GM19099 (cell line): ENCODE measurements at regions not wholly inside any gene's neighbourhood (a gene's known extent, or its start where the extent isn't known, plus 50 kb on each side); places are given as distances from the start of the nearest gene placed in this dataset.
A peak's percentile ranks its signal among the peaks of the same experiment; 100 is the strongest.

ENCODE experiments used
- POLR2A ChIP-seq: IDR thresholded peaks from 3 replicates; pipeline ENCODE4 v1.6.1; 2011; ENCODE audit warnings: low read depth; ENCODE audit not compliant: insufficient read length; ENCODE audit errors: extremely low read depth

DNA sequence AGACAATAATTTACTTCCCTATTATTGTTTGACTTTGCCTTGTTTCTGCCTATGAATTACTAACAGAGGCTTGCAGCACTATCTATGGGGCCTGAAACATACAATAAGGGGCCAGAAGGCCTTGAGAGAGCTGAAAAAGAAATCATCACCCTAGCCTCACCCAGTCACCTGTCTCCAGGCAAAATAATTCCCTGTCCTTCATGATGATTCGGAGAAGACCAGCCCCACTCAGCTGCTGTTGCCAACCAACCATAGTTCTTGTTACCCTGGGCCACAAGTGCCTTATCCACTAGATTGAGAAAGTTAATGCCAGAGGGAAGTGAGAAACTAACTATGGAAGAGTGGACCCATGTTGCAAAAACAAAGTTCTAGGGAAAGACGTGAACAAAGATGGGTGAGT lies 97.1 kb downstream of the ARF6 start:
- no peak for TF ChIP-seq POLR2A

DNA sequence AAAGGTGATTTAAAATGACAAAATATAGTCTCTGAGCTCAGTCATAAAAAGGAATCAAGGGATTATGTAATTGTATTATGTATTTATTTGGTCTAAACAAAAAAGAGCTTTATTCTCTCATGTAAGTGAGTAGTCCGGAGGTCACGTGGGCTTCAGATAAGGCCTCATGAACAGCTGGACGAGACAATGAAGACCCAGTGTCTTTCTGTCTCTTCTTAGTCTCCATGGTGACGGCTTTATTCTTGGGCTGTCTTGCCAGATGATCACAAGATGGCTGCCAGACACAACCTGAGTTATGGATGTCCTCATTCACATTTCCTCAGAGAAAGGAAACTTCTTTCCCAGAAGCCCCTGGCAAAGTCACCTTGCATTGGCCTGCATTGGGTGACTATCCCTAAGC lies 98.6 kb downstream of the ARF6 start:
- no peak for TF ChIP-seq POLR2A

DNA sequence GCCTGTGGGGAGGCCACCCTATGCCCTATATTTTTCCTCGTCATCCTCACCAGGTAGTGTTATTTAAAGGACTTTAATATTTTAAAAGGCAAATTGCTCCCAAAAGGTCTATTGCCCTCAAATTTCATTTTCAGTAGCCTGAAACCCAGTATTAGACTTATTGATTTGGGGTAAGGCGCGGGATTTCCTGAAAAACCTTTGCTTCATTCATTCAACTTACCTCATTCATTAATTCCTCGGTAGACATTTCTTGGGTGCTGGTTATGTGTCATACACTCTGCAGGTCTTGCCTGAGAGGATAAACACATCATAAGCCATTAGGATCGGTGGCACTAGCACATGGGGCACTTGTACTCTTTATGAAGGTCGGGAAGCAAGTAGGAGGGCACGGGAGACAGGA lies 99.2 kb downstream of the ARF6 start:
- peak; percentile 14 for TF ChIP-seq POLR2A

DNA sequence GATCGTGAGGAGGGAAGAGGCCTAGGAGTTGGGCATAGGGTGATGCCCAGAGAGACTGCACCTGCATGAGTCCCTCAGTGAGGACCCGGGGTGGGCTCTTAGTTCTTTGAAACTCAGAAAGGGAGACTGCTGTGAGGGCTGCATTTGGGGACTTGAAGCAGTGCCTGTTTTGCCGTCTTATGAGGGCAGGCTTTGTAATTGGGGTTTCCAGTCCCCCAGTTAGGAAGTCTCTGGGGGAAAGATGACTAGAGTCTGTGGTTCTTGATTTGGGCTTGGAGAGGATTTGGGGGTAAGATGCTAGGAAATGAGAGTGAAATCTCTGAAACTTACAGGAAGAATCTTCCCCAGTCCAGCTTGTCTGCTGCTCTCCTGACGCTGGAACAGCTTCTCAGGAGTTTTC lies 99.6 kb downstream of the ARF6 start:
- no peak for TF ChIP-seq POLR2A

DNA sequence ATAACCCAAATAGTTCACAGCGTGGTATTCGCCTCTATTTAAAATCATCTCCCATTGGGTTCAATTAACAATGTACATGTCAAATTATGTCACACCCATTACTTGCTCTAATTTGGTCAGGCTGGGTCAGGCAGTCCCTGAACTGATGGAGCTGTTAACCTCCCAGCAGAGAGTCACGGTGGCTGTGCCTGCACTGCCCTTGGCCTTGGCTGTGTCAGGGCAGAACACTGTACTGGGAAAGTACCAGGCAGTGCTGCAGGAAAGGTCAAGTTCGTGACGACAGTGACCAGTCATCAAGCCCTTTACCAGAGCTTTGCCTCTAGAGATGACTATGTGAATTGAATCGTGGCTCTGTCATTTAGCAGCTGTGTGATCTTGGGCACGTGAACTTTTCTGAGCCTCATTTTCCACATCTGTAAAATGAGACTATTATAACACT lies 100.0 kb downstream of the ARF6 start:
- peak; percentile 56 for TF ChIP-seq POLR2A

DNA sequence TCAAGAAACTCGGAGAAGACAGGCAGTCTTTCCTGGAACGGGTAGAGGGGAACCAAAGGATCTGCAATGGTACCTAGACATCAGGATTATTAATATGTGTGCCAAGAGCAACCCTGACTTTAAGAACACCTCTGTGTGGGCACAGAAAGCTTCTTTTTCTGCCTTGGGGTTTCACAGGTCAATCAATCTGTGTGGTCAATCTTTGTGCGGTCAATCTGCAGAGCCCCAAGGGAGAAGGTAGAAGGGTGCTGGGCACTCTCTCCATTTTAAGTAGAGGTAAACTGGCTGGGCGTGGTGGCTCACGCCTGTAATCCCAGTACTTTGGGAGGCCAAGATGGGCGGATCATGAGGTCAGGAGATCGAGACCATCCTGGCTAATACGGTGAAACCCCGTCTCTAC lies 100.7 kb downstream of the ARF6 start:
- TF ChIP-seq POLR2A, result no peak

DNA sequence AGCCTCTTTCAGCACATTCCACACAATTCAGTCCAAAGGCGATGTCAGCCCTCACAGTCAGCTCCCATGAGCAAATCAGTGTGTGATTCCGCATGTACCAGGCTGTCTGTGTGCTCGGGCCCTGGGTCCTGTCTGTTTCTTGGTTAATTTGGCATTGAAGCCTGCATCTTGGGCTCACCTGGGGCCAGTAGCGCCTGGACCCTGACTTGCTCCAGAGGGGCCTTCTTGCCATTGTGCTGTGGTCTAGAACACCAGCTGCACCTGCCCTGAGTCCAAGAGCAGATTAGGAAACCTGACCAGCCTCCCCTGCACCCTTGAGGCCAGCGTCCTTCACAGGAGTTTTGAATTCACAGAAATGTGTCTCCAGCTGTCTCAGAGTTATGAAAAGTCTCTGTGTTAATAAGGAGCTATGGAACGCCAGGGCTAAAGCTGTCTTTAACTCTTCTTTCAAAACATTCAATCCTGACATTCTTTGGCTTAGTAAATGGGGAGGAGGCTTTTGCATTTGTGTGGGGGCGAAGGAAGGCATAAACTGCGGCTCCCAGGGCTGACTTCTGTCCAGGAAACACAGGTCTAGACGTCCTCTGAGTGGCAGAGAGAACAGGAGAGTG lies 102.2 kb downstream of the ARF6 start:
- TF ChIP-seq POLR2A, result no peak

DNA sequence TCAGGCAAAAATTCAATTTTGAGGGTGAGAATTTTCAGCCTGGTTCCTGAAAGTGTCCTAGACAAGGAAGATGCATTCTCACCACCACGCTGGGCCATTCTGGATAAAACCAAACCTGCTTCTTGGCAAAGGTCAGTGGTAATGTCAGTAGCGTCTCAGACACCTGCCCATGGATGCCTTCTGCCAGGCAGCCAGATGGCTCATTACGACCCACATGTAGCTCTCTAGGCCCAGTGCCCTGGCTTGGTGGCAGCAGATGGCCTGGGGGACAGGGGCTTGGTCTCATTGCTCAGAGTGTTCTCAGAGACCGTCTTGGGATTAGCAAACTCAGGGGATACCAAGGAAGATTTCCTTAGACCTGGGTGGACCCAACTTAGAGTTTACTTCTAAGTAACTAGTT lies 105.1 kb downstream of the ARF6 start:
- no peak for TF ChIP-seq POLR2A

DNA sequence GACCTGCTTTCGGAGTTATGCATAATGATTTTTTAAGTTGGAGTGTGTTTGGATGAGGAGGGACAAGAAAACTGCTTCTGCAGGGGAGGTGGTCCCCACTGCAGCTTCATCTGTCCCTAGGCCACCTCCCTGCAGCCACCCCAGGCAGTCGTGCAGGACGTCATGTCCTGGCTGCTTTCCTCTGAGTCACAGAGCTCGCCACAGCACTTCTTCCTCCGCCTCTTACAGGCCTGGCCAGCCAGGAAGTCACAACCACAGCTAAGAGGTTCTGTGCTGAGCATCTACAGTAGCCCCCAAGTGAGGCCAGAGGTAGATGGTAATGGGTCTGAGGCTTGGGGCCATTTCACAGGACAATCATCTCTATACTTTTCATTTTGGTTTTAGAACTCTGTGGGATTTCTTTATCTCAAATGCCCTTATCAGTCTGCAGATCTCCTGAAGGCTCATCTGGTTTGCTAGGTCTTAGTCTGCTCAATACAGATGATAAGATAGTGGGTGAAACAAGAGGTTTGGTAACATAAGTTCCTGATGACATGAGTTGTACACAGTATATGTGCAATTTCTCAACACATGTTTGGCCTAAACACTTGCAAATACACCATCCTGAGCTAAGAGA lies 106.4 kb downstream of the ARF6 start:
- TF ChIP-seq POLR2A, result peak; percentile 66

DNA sequence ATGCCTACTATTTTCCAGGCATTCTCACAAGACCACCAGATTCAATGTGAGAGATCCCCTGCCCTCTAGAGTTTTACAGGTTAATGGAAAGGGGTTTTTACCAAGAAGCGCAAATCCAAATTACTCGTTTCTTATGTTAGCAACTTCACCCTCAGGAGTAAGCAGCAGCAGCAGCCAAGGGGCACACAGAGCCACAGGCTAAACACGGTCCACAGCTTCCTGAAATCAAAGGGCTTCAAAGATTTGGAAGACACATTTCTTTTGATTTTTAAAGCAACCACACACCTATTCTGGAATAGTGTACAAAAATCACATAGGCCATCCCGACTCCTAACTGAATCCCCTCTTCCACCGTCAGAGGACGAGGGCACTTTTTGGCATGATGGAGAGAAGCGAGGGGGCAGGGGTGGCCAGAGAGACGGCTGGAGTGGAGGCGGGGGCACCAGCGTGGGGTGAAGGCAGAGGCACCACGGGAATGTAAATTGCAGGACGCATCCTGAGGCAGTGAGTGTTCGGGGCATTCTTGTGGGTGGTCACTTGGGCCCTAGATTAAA lies 107.0 kb downstream of the ARF6 start:
- TF ChIP-seq POLR2A, result no peak

DNA sequence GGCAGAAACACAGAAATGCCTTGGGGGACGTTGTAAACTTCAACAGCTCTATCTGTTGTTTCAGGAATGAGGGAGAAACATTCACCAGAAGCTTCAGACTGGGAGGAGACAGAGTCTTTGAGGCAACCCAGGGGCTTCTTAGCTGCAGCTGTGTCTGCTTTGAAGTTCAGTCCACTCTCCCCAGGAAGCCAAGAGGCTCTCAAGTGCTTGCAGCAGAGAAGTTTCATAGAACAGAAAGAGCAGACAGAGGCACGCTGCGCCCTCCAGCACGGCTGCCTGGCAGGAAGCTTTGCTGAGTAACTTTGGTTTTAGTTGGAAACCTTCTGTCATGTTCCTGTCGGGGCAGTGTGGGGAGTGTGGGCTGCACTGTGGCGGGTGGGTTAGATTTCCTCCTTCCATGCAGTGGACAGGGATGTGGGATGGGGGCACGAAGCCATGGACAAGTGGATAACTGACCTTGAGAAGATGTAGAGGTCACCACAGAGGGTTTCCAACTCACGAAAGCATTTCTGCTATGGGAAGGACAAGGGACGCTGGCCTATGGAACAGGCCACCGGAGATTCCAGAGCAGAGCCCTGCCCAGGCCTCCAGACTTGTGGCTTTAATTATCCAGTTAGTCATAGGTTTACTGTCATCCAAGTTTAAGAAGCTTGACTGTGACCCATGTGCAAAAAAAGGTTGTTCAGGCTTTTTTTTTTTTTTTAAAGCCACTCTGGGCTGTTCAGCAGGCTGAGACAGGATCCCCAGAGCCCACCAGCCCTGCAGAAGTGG lies 107.7 kb downstream of the ARF6 start:
- TF ChIP-seq POLR2A, result peak; percentile 82

DNA sequence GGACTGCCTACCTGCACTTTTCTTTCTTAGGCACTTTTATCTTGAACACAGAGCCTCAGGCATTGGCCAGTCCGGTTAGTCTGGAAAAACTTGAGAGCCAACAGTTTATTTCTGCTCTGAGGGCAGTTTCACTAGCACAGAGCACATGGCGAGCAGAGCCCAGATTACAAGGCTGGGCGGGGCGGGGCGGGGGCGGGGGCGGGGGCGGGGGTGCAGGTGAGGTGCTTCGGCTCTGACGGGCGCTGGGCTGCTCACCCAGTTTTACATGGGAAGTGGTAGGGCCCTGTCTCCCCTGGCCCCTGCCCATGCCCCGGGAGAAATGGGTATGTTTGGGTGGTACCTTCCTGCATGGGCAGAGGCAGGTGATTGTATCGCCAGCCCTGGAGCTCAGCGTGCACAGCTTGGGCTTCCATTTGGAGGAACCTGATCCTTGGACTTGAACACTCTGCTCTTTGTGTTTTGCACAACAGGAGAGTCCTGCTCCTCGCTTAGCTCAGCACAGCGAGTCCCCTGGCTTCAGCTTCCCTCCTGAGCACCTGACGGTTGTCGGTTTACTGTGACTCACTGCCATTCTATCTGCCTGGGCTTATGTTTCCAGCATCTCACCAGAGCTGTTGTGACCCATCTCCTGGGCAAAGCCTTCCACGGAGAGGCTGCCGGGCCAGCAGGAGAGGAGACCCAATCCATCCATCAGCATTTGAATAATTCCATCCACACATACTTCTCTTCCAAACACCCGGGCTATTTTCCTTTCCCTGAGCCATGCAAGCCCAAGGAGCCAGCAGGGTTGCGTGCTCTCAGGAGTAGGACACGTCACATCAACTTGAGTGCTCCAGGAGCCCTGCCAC lies 108.5 kb downstream of the ARF6 start:
- peak; percentile 64 for TF ChIP-seq POLR2A

DNA sequence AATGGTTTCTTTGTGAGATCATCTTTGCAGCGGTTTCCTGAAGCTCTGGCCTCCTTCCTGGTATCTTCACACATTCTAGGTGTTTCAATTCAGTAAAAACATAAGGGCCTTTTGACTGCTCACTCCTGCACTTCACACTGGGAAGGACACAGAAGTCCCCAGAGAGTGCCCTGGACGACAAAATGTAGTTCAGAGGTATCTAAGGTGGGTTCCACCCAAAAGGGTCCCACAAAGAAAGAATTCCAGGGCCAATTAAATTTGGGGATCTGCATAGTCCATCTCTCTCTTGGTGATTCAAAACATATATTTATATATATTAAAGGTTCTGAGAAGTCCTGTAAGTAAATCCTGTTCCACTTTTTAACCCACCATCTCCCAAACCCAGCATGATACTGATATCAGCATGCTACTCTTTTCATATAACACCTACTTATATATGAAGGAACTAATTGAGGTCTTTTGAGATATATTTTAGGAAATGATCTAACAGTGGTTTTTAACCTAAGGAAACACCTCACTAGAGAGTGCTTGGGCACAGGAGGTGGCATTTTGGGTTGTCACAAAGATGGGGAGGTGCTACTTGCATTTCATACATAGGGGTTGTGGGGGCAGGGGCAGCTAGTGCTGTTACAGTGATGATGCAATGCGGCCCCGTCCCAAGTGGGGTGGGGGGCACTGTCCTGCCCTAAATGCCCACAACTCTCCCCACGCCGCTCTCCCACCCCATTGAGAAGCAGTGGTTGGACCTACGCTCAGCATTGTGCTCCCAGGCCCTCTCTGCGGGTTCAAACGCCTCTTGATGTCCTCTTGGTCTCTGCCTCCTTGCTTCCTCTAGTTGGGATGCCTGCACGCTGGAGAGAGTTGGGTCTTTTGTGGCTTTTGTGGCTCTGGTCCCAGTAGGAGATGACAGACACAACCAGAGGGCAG lies 109.4 kb downstream of the ARF6 start:
- TF ChIP-seq POLR2A, result peak; percentile 30

DNA sequence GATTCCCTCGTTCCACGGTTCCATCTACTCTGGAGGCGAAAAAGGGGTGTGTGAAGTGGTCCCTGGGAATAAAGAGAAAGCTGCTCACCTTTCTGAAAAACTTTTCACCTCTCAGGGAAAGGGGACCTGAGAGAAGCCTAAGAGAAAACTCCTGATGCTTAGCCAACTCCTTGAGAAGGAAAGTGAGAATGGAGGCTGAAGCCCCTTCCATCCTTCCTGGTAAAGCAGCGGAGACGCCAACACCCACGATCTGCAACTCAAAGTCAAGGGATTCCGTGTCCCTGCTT lies 110.0 kb downstream of the ARF6 start:
- no peak for TF ChIP-seq POLR2A

DNA sequence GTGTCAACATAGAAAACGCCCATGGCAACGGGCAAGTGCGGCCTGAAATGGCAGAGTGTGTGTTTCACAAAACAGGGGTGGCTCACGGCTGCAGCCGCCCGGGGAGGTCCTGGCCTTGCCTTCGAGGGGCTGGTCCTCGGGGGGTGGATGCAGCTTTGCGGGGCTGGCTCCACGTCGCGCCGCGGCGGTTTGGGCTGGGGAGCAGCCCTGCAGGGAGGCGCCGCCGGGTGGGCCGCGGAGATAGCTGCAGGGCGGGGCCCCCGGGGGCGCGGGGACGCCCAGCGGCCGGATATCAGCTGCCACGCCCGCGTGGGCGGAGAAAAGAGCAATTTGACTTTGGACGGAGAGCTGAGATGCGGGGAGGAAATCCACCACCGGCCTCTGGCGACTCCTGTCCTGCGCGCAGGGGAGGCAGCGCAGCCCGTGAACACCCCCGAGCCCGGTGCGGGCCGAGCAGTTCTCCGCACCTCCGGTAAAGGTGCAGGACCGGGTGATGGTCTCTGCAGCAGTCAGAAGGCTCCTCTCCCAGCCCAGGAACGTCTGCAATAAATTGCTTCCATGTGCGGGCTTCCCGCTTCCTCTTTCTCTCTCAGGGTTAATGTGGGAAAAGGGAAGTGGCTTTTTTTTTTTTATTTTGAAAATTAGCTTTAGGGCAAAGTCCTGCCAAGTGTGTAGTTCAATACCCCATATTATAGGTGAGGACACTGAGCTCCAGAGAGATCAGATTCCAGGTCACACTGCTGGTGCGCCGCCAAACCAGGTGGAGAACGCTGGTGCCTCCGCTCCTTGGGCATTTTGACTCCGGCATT lies 110.5 kb downstream of the ARF6 start:
- peak; percentile 82 for TF ChIP-seq POLR2A
